SK-N-SH (cell line): ENCODE measurements at regions not wholly inside any gene's neighbourhood (a gene's known extent, or its start where the extent isn't known, plus 50 kb on each side); places are given as distances from the start of the nearest gene placed in this dataset.
A peak's percentile ranks its signal among the peaks of the same experiment; 100 is the strongest.
"Not testable (repeated sequence)": the region's sequence is repeated elsewhere in the genome, so short reads cannot be mapped to it uniquely, and the experiment has no call there.

ENCODE experiments used
- CTCF ChIA-PET: fragments of 300-600, 350-600 bp; formaldehyde crosslinking; extraction: SDS; loops from one replicate; lab custom pipeline; 2021; lab: Yijun Ruan, JAX
- POLR2A ChIA-PET: fragments of 350-600 bp; sonication (Branson Sonifier 250); formaldehyde crosslinking; extraction: SDS; loops from one replicate; lab custom pipeline; 2020; ENCODE audit warnings: antibody characterized with exemption, inconsistent platforms; lab: Yijun Ruan, JAX
- DNase-seq: peaks from one replicate; pipeline ENCODE4 v3.0.0; 2012
- H2AFZ ChIP-seq: fragments of 200-600 bp; sonication (generic); 2 replicates; pipeline ENCODE4 v1.8.1; 2016; ENCODE audit warnings: antibody characterized with exemption, mild to moderate bottlenecking, low read depth
- H3F3A ChIP-seq: fragments of 200-600 bp; sonication (generic); replicated peaks from 2 replicates; pipeline ENCODE3; 2016; ENCODE audit warnings: antibody characterized with exemption, mild to moderate bottlenecking; ENCODE audit not compliant: insufficient read depth
- H3K27ac ChIP-seq, 2 experiments: fragments of 200-500 bp in 1 of 2; fragments of 200-600 bp in 1 of 2; sonication (Bioruptor generic) in 1 of 2; sonication (generic), shearing (Covaris generic) in 1 of 2; 2 replicates each; pipeline versions ENCODE4 v1.5.1 to v1.6.1; 2014 to 2016; ENCODE audit warnings: low read depth in 2 of 2, inconsistent platforms in 1 of 2, low read length in 1 of 2, mild to moderate bottlenecking in 1 of 2, mixed read lengths in 1 of 2
- H3K27me3 ChIP-seq: fragments of 200-600 bp; sonication (generic), shearing (Covaris generic); 2 replicates; pipeline ENCODE4 v1.6.1; 2016; ENCODE audit warnings: mixed run types; ENCODE audit not compliant: insufficient read depth
- H3K36me3 ChIP-seq, 2 experiments: fragments of 200-500 bp in 1 of 2; fragments of 200-600 bp in 1 of 2; sonication (Bioruptor generic) in 1 of 2; sonication (generic) in 1 of 2; replicated peaks in 1 of 2; 2 replicates each; pipeline versions ENCODE3 to v1.5.1; 2014 to 2016; ENCODE audit warnings: low read length in 1 of 2, mild to moderate bottlenecking in 1 of 2; ENCODE audit not compliant: insufficient read depth in 2 of 2, control insufficient read depth in 1 of 2
- H3K4me1 ChIP-seq, 2 experiments: fragments of 200-500 bp in 1 of 2; fragments of 200-600 bp in 1 of 2; sonication (Bioruptor generic) in 1 of 2; sonication (generic), shearing (Covaris generic) in 1 of 2; 2 replicates each; pipeline versions ENCODE4 v1.5.1 to v1.6.1; 2014 to 2016; ENCODE audit warnings: low read depth in 1 of 2, low read length in 1 of 2, mixed run types in 1 of 2; ENCODE audit not compliant: insufficient read depth in 2 of 2, control insufficient read depth in 1 of 2
- H3K4me2 ChIP-seq: fragments of 200-600 bp; sonication (generic), shearing (Covaris generic); 2 replicates; pipeline ENCODE4 v1.6.1; 2017; ENCODE audit warnings: mixed run types
- H3K4me3 ChIP-seq, 2 experiments: fragments of 200-500 bp in 1 of 2; fragments of 200-600 bp in 1 of 2; sonication (Bioruptor generic) in 1 of 2; sonication (generic), shearing (Covaris generic) in 1 of 2; 2 replicates each; pipeline versions ENCODE4 v1.5.1 to v1.8.1; 2014 to 2016; ENCODE audit warnings: low read depth in 2 of 2, inconsistent platforms in 1 of 2, low read length in 1 of 2, mild to moderate bottlenecking in 1 of 2, mixed read lengths in 1 of 2, moderate library complexity in 1 of 2
- H3K79me2 ChIP-seq: fragments of 200-600 bp; sonication (generic); 2 replicates; pipeline ENCODE4 v1.8.1; 2017; ENCODE audit warnings: mild to moderate bottlenecking; ENCODE audit not compliant: insufficient read depth
- H3K9ac ChIP-seq: fragments of 200-600 bp; sonication (generic); 2 replicates; pipeline ENCODE4 v1.6.1; 2017; ENCODE audit warnings: mixed run types
- H3K9me2 ChIP-seq: fragments of 200-600 bp; sonication (generic); 2 replicates; pipeline ENCODE4 v1.6.1; 2017; ENCODE audit warnings: mixed run types
- H3K9me3 ChIP-seq: fragments of 200-600 bp; sonication (generic); 2 replicates; pipeline ENCODE4 v1.6.1; 2017; ENCODE audit warnings: mixed run types, mild to moderate bottlenecking, moderate library complexity
- H4K20me1 ChIP-seq: fragments of 200-600 bp; sonication (generic); 2 replicates; pipeline ENCODE4 v1.6.1; 2017; ENCODE audit warnings: mild to moderate bottlenecking, mixed run types; ENCODE audit not compliant: insufficient read depth
- MXI1 ChIP-seq: IDR thresholded peaks from 2 replicates; pipeline ENCODE4 v1.6.1; 2012; ENCODE audit warnings: mild to moderate bottlenecking, low read depth, low read length, improper control_type of control experiment
- NRF1 ChIP-seq: IDR thresholded peaks from 2 replicates; pipeline ENCODE4 v1.6.1; 2012; ENCODE audit warnings: low read depth, mild to moderate bottlenecking, low read length
- REST ChIP-seq: IDR thresholded peaks from 2 replicates; pipeline ENCODE4 v1.6.1; 2012; ENCODE audit warnings: mild to moderate bottlenecking, low read depth, low read length, moderate library complexity
- WGBS: methylation state at CpG from one replicate; pipeline ENCODE4 v1.1.6; 2017; ENCODE audit warnings: low lambda C conversion rate; 5-methylcytosine and 5-hydroxymethylcytosine counted together

DNA sequence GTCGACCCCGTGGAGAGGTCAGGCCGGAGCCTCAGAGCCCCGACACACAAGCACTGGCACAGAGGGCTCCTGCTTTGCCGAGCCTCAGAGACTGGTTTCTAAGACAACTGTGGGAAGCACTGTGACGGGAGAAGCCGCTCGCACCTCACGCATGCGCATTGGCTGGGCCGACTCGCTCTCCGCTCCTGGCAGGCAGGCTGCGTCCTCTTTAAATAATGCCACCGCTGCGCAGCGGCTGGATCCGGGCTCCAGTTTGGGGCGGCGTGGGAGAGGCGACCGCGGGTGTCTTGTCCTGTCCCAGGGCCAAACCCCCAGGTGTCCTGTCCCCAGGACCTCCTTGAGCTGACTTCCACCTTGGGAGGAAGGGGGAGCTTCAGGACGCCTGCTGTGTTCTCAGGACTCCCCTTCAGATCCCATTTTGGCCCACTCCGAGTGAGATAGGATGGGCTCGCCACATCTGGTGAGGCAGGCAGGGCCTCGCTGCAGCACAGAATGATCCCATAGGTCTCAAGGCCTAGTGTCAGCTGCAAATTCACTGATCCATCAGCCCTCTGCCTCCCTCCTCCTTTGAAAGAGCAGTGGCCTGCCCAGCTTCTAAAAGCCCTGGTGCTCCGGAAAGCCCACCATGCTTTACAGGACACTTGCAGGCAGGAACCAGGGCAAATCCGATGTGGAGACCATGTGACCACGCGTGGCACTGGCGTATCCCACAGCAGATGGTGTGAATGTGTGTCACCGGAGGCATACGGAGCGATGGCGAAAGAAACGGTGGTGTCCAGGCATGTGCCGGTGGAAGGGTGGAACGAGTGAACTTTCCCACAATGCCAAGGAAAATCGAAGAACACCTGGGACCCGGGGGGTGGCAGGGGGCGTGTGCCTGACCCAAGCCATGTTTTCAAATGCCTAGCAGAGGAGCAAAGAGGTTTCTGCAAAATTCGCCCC lies 169.3 kb upstream of the ZNF337 start:
- H3K36me3 ChIP-seq, result no peaks in the 10 kb centered on the region
- CTCF ChIA-PET, result no interaction called here
- WGBS, result 43% methylated on average over 26 of the region's 43 CpGs
- peak overlapping the region; percentile 72; the same call in 1 of the 2 replicates for H2AFZ ChIP-seq
- no peak overlapping the region for H3K27ac ChIP-seq
- DNase-seq, result peak; percentile 83
- peak overlapping the region; percentile 43 to 55 for H3K4me3 ChIP-seq
- no peaks in the 10 kb centered on the region for H3K9me3 ChIP-seq
- no peaks in the 10 kb centered on the region for H3K27me3 ChIP-seq
- H3K9me2 ChIP-seq, result no peaks in the 10 kb centered on the region
- peak overlapping the region; percentile 67 for H3K4me2 ChIP-seq
- no peaks in the 10 kb centered on the region for H4K20me1 ChIP-seq
- 0 out of 2 replicates have a peak overlapping the region, but pooled peaks have one; percentile 4 for H3K9ac ChIP-seq
- peaks cover 0 to 21% of the 10 kb centered on the region in 2 experiments; a peak in 1 of 4 replicates for H3K4me1 ChIP-seq
- POLR2A ChIA-PET, result no interaction called here
- no peaks in the 10 kb centered on the region for H3K79me2 ChIP-seq
- TF ChIP-seq MXI1, result peak; percentile 19; the same call in 1 of the 2 replicates
- TF ChIP-seq NRF1, result peak; percentile 84
- TF ChIP-seq REST, result no peak
- H3F3A ChIP-seq, result no peaks in the 10 kb centered on the region

DNA sequence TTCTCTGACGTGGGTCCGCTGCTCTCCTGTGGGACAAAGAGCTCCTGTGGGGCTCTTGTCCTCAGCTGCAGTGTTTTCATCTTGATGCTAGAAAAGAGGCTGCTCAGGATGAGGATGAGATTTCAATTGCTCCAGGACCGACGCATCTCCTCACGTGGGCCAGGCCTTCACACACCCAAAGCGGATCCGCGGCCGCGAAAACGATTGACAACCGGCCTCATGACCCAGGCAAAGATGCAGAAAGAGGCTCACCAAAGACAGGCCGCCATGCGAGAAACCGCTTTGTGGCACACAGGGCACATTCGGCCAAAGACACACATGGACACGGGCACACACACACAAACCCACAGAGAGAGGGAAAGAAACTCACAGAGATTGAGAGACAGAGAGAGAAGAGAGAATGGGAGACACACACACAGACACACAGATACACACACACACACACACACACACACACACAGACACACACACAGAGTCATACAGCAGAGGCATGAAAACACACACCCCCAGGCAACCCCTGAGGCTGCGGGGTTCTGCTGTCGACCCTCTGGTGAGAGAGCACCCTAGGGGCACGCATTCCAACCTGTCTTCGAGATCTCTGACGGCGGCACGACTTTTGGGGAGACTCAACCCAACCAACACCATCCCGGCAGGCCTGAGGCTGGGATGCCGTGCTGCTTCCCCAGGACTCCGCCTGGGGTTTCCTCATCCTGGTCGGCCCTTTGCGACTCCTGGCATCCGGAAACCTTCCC lies 168.5 kb upstream of the ZNF337 start:
- H3K9me3 ChIP-seq, H3F3A ChIP-seq, POLR2A ChIA-PET, H3K36me3 ChIP-seq, DNase-seq, H3K27ac ChIP-seq, H3K79me2 ChIP-seq, H3K9me2 ChIP-seq, H3K27me3 ChIP-seq, H4K20me1 ChIP-seq, CTCF ChIA-PET: not testable (repeated sequence)
- H3K4me1 ChIP-seq, result peaks cover 0 to 30% of the 10 kb centered on the region in 2 experiments; a peak in 1 of 4 replicates
- peak overlapping the region; percentile 43 to 55; a peak in 3 of 4 replicates for H3K4me3 ChIP-seq
- H2AFZ ChIP-seq, result peak overlapping the region; percentile 72; the same call in 1 of the 2 replicates
- WGBS, result 75% methylated on average over 24 of the region's 30 CpGs
- 0 out of 2 replicates have a peak overlapping the region, but pooled peaks have one; percentile 4 for H3K9ac ChIP-seq
- peak overlapping the region; percentile 67 for H3K4me2 ChIP-seq
